ENCODE measurements at regions not wholly inside any gene's neighbourhood (a gene's known extent, or its start where the extent isn't known, plus 50 kb on each side); places are given as distances from the start of the nearest gene placed in this dataset.

- DNase-seq: no peak
These were observed 72.7 kb upstream of the TAMM41 start for GRCh38 chr3:11919390-11919789.

- no peak for DNase-seq
These were observed 77.8 kb upstream of the TAMM41 start for GRCh38 chr3:11924518-11924917.

GRCh38 chr3:11928381-11928780 is 75.8 kb upstream of the SYN2 start:
- DNase-seq: no peak

GRCh38 chr3:11929531-11929930 is 74.7 kb upstream of the SYN2 start:
- DNase-seq: no peak

GRCh38 chr3:11930084-11930483 is 74.1 kb upstream of the SYN2 start:
- no peak for DNase-seq

GRCh38 chr3:11932636-11933035 is 71.6 kb upstream of the SYN2 start:
- DNase-seq: no peak

GRCh38 chr3:11933529-11933928 is 70.7 kb upstream of the SYN2 start:
- no peak for DNase-seq

- DNase-seq: peak; percentile 3
These were observed 60.0 kb upstream of the SYN2 start for GRCh38 chr3:11944052-11944673.

- no peak for DNase-seq
These were observed 55.9 kb upstream of the SYN2 start for GRCh38 chr3:11948331-11948730.

GRCh38 chr3:11948866-11949265 is 55.3 kb upstream of the SYN2 start:
- DNase-seq: no peak

GRCh38 chr3:11949351-11949750 is 54.8 kb upstream of the SYN2 start:
- DNase-seq: no peak

GRCh38 chr3:11950576-11950975 is 53.6 kb upstream of the SYN2 start:
- DNase-seq: no peak

GRCh38 chr3:11953350-11953749 is 50.8 kb upstream of the SYN2 start:
- no peak for DNase-seq

- no peak for DNase-seq
These were observed 50.4 kb upstream of the SYN2 start for GRCh38 chr3:11953778-11954177.

- DNase-seq: no peak
These were observed 49.8 kb upstream of the SYN2 start for GRCh38 chr3:11954312-11954934.
